ENCODE measurements at regions not wholly inside any gene's neighbourhood (a gene's known extent, or its start where the extent isn't known, plus 50 kb on each side); places are given as distances from the start of the nearest gene placed in this dataset.

DNA sequence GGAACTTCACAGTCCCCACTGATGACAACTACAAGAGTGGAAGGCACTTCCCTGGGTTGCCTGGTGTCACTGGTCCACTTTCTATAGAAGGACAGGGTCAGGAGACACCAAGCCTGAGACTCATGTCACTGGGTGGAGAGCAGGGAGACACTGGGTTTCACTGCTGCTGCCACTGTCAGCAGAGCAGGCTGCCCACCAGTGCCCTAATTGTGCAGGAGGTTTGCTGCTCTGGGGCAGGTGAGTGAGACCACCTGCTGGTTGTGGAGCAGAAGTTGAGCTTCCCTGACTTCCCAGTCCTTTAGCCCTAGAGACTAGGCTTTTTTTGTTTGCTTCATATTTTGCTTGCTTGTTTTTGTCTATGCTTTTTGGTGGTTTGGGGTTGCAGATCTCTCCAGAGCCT is 528.4 kb upstream of the RGMA start:
- TF ChIP-seq, protein P1, sequence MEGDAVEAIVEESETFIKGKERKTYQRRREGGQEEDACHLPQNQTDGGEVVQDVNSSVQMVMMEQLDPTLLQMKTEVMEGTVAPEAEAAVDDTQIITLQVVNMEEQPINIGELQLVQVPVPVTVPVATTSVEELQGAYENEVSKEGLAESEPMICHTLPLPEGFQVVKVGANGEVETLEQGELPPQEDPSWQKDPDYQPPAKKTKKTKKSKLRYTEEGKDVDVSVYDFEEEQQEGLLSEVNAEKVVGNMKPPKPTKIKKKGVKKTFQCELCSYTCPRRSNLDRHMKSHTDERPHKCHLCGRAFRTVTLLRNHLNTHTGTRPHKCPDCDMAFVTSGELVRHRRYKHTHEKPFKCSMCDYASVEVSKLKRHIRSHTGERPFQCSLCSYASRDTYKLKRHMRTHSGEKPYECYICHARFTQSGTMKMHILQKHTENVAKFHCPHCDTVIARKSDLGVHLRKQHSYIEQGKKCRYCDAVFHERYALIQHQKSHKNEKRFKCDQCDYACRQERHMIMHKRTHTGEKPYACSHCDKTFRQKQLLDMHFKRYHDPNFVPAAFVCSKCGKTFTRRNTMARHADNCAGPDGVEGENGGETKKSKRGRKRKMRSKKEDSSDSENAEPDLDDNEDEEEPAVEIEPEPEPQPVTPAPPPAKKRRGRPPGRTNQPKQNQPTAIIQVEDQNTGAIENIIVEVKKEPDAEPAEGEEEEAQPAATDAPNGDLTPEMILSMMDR (IDR thresholded peaks at IDR 0.05): no peak
- no peaks in the 10 kb centered on the region for H3K36me3 ChIP-seq
- no peak overlapping the region for H3K4me3 ChIP-seq (ENCODE audit: low read depth in 1 of 2, low read length in 1 of 2)
- peaks cover 19% of the 10 kb centered on the region for H3K27me3 ChIP-seq
- no peaks in the 10 kb centered on the region for H3K9me3 ChIP-seq
- H3K4me1 ChIP-seq (ENCODE audit: control insufficient read depth in 1 of 2, insufficient read depth in 1 of 2, low read depth in 1 of 2, low read length in 1 of 2): no peaks in the 10 kb centered on the region
- no peak overlapping the region for H3K27ac ChIP-seq

DNA sequence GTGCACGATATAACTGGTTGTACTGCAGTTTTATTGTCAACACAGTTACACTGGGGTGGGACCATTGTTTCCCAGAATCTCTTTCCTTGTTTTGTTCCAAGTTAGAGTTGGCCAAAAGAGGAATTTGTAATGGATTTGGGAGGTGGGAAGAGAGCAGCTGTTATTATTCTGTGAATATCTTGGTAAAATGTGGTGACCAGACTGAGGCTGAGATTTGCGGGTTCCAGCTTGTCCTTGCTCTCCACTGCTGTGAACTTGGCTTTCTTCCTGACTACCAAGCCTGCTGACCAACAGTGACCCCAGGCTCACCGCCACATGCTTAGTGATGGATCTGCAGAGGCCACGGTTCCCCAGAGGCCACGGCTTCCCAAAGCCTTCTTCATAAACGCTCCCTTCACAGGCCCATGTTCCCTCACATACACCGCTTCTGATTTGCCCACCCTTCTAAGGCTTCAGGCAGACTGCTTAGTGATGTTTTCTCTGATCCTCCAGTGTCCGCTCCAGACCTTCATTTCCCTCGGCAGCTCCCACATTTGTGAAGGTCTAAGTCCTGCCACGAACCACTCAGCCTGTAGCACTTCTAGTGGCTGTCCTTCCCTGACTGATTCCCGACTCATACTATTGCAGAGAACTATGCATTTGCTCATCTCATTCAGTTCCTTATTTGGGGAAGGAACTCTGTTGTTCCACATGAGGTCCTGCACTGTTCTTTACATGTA is 525.5 kb upstream of the RGMA start:
- Histone ChIP-seq H3K9me3 (no peaks in the 10 kb centered on the region), H3K4me1 (ENCODE audit: control insufficient read depth in 1 of 2, insufficient read depth in 1 of 2, low read depth in 1 of 2, low read length in 1 of 2) (no peaks in the 10 kb centered on the region), H3K27ac (no peak overlapping the region), H3K27me3 (peaks cover 12% of the 10 kb centered on the region), H3K36me3 (no peaks in the 10 kb centered on the region), H3K4me3 (ENCODE audit: low read depth in 1 of 2, low read length in 1 of 2) (no peak overlapping the region)
- TF ChIP-seq, protein P1 (IDR thresholded peaks at IDR 0.05): no peak

DNA sequence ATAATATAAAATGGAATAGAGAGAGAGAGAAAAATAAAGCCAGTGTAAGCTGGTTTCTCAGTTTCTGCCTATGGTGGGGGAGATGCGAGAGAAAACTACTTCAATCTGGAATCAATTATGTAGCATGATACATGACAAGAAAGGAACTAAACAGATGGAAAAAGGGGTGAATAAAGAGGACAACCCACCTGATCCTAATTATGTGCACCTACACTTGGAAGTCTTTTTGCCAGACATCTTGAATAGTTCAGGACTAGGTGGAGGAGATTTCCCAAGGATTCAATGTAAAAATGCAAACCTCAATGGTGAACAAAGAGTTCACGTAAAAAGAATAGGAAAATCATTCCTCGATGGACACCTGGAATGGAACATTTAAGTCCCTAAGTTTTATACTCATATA is 524.4 kb upstream of the RGMA start:
- Histone ChIP-seq H3K4me3 (ENCODE audit: low read depth in 1 of 2, low read length in 1 of 2) (no peak overlapping the region), H3K9me3 (no peaks in the 10 kb centered on the region), H3K27me3 (peaks cover 6% of the 10 kb centered on the region), H3K27ac (no peak overlapping the region), H3K4me1 (ENCODE audit: control insufficient read depth in 1 of 2, insufficient read depth in 1 of 2, low read depth in 1 of 2, low read length in 1 of 2) (no peaks in the 10 kb centered on the region), H3K36me3 (no peaks in the 10 kb centered on the region)
- TF ChIP-seq, protein P1 (IDR thresholded peaks at IDR 0.05): no peak

DNA sequence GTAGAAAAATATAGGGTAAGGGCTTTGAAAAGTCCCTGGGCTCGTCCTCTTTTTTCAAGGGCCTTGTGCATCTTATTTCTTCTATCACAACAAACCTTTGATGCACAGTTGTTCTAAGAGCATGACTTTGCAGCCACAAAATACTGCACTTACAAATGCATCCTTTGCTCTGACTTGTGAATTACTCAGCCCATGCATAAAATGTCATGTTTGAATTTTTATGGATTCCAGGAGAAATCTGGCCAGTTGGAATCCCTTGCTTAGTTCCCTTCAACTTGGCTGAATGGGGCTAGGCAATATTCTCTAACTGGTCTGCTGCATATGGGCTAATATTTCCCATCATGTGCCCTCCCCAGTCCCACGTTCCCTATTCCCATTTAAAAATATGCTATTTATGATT is 523.9 kb upstream of the RGMA start:
- H3K27ac ChIP-seq: no peak overlapping the region

DNA sequence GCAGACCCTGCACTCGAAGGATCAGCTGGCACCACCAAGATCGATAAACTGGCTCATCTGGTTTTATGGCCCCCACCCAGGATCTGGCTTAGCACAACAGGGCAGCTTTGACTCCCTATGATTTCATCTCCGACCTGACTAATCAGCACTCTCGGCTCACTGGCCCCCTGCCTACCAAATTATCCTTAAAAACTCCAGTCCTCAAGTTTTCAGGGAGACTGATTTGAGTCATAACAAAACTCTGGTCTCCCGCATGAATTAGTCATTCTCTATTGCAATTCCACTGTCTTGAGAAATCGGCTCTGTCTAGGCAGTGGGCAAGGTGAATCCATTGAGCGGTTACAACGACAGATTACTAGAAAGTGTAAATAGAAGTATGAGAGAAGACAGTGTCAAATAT is 521.9 kb upstream of the RGMA start:
- Histone ChIP-seq H3K9me3 (no peaks in the 10 kb centered on the region), H3K4me1 (ENCODE audit: control insufficient read depth in 1 of 2, insufficient read depth in 1 of 2, low read depth in 1 of 2, low read length in 1 of 2) (no peaks in the 10 kb centered on the region), H3K4me3 (ENCODE audit: low read depth in 1 of 2, low read length in 1 of 2) (no peak overlapping the region), H3K27ac (no peak overlapping the region), H3K36me3 (no peaks in the 10 kb centered on the region), H3K27me3 (no peaks in the 10 kb centered on the region)
- TF ChIP-seq, protein P1 (IDR thresholded peaks at IDR 0.05): no peak

More for the DNA sequence above, 523.9 kb upstream of the RGMA start:
- Histone ChIP-seq H3K27me3 (peaks cover 6% of the 10 kb centered on the region), H3K4me3 (ENCODE audit: low read depth in 1 of 2, low read length in 1 of 2) (no peak overlapping the region), H3K36me3 (no peaks in the 10 kb centered on the region), H3K9me3 (no peaks in the 10 kb centered on the region), H3K4me1 (ENCODE audit: control insufficient read depth in 1 of 2, insufficient read depth in 1 of 2, low read depth in 1 of 2, low read length in 1 of 2) (no peaks in the 10 kb centered on the region)
- TF ChIP-seq, protein P1 (IDR thresholded peaks at IDR 0.05): no peak

Data from neutrophil (primary cell).